ENCODE measurements at regions not wholly inside any gene's neighbourhood (a gene's known extent, or its start where the extent isn't known, plus 50 kb on each side); places are given as distances from the start of the nearest gene placed in this dataset.

- TF ChIP-seq POLR2A (IDR thresholded peaks at IDR 0.05) (no peak), CTCF (IDR thresholded peaks at IDR 0.05) (no peak)
Observed at GRCh38 chr7:69364813-69365643, 233.2 kb upstream of the AUTS2 start.

Measured in ovary (tissue), 3 donors.